ENCODE measurements at regions not wholly inside any gene's neighbourhood (a gene's known extent, or its start where the extent isn't known, plus 50 kb on each side); places are given as distances from the start of the nearest gene placed in this dataset.
"Not testable (repeated sequence)": the region's sequence is repeated elsewhere in the genome, so short reads cannot be mapped to it uniquely, and the experiment has no call there.

DNA sequence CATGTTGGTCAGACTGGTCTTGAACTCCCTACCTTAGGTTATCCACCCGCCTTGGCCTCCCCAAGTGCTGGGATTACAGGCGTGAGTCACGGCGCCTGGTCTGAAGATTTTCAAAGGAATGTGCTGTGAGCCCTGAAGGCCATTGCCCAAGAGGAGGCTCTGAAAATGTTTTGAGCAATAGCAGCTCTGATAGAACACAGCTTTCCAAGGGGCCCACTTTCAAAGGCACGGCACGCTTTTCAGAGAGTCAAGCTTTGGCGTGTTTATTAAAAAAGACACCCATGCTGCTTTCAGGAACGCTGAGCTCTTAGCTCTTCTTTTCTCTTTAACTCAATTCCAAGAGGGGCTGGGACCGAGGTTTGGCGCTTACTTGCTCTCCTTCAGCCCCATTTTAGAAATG is 73.8 kb upstream of the CDON start:
- H3K27me3 Mint-ChIP-seq: peaks cover 77% of the 10 kb centered on the region
- H3K36me3 Mint-ChIP-seq (ENCODE audit: insufficient read depth): no peaks in the 10 kb centered on the region
- no peaks in the 10 kb centered on the region for H3K9me3 Mint-ChIP-seq
- DNase-seq (ENCODE audit: low spot score in 2 of 2) (no peak), ATAC-seq (replicated peaks; ENCODE audit: extremely low read depth, poor library complexity, severe bottlenecking) (no peak)
- no peaks in the 10 kb centered on the region for H3K4me1 Mint-ChIP-seq
- no peak overlapping the region for H3K27ac Mint-ChIP-seq (ENCODE audit: low read depth)
- H3K4me3 Mint-ChIP-seq: no peak overlapping the region

DNA sequence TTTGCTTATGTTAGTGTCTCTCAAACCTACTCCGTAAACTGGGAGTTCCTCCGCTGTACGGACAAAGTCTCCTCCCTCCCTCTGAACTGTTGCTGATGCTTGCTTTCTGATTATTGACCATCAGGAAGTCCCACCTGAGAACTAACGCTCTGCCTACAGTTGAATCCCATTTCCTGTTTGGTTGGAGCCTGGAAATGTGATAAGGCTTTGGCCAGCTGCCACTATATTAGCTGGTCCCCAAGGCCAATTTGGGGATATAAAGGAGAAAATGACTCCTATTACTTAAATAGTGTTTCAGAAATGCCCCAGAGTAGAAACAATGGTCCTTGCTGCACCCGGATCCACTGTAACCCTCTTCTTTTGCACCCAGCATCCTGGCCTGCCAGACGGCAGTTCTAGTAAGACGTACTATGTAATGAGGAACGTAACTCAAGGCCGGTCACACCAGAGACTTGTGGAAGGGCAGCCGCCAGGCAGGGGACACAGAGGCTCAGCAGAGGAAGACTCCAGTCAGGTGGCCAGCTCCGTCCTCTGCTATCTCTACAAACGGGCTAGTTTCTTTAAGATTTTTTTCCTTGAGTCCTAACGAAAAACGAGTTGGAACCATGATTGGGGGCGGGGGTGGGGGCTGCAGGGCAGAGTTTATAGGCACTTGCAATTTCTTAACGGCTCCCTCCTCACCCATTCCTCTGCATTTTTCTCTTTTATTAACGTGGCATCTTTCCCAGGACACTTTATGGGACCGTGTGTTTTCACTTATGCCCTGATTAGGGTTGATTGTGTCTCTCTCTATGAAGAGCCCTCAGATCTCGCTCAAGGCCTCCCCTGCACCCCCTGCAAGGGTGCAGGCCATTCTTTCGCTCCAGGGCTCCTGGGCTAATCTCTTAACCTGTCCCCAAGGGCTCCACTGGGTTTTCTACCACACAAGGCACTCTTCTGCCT is 72.8 kb upstream of the CDON start:
- ATAC-seq (replicated peaks; ENCODE audit: extremely low read depth, poor library complexity, severe bottlenecking) (no peak), DNase-seq (ENCODE audit: low spot score in 2 of 2) (no peak)
- Mint-ChIP-seq H3K36me3 (ENCODE audit: insufficient read depth) (no peaks in the 10 kb centered on the region), H3K27me3 (peaks cover 67% of the 10 kb centered on the region), H3K4me1 (no peaks in the 10 kb centered on the region), H3K4me3 (no peak overlapping the region), H3K9me3 (no peaks in the 10 kb centered on the region), H3K27ac (ENCODE audit: low read depth) (no peak overlapping the region)

DNA sequence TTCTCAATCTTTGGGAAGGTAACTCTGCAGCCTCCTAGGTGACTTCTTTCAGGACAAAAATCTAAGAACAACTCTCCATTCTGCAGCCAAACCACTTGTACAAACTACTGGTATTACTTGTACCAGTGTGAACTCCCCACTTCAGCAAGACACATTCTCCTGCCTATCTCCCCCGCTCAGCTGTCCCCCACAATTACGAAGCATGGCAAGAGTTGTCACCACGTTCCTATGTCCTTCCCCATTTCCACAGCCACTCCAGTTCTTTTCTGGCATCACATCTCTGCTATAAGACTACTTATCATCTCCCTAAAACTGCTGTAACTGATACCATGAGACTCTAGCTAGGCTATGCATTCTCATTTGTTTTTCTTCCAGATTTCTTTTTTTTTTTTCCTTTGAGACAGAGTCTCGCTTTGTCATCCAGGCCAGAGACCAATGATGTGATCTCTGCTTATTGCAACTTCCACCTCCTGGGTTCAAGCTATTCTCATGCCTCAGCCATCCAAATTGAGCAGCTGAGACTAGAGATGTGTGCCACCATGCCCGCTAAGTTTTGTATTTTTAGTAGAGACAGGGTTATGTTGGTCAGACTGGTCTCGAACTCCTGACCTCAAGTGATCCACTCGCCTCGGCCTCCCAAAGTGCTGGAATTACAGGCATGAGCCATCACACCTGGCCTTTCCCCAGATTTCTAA is 71.9 kb upstream of the CDON start:
- Mint-ChIP-seq H3K4me3 (no peak overlapping the region), H3K4me1 (no peaks in the 10 kb centered on the region), H3K27ac (ENCODE audit: low read depth) (no peak overlapping the region), H3K27me3 (peaks cover 58% of the 10 kb centered on the region), H3K36me3 (ENCODE audit: insufficient read depth) (no peaks in the 10 kb centered on the region), H3K9me3 (no peaks in the 10 kb centered on the region)
- DNase-seq (ENCODE audit: low spot score in 2 of 2) (no peak), ATAC-seq (replicated peaks; ENCODE audit: extremely low read depth, poor library complexity, severe bottlenecking) (no peak)

DNA sequence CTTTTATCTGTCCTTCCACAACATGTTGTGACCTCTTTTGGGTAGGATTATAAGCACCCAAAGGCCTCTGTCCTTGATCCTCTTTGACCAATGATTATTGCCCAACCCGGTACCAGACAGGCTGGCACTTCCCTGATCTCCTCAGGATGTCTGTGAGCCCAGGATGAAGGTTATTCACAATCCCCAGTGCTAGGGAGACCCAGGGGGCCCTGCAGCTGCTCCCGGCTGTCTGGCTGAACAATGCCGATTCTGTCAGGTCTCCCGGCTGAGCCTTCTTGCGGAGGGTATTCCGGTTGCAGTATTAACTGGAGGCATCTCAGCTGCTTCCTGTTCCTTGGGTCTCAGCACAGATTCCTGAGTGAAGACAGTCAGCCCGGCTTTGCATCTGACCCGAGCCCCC is 71.2 kb upstream of the CDON start:
- Mint-ChIP-seq H3K4me1 (no peaks in the 10 kb centered on the region), H3K4me3 (no peak overlapping the region), H3K27me3 (peaks cover 51% of the 10 kb centered on the region), H3K9me3 (no peaks in the 10 kb centered on the region), H3K27ac (ENCODE audit: low read depth) (no peak overlapping the region), H3K36me3 (ENCODE audit: insufficient read depth) (no peaks in the 10 kb centered on the region)
- no peak for ATAC-seq (replicated peaks; ENCODE audit: extremely low read depth, poor library complexity, severe bottlenecking)
- DNase-seq (ENCODE audit: low spot score in 2 of 2): no peak

DNA sequence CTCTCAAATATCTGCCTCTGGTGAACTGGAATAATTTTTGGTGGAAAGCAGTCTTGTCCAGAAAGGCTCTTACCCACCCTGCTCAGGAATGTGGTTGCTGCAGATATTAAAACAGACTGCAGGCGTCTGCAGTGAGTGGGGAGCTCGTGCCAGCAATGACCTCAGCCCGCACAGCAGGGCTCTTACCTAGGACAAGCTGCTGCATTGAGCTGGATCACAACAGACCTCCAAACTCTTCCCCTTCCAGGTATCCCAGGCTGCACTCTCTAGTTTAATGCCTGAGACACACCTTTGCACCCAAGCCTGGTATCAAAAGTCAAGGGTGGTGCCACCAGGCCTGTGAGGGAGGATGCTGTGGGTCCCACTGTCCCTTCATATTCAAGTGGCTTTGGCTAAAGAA is 69.7 kb upstream of the CDON start:
- ATAC-seq (replicated peaks; ENCODE audit: extremely low read depth, poor library complexity, severe bottlenecking) (no peak), DNase-seq (ENCODE audit: low spot score in 2 of 2) (no peak)
- H3K27ac Mint-ChIP-seq (ENCODE audit: low read depth): no peak overlapping the region
- no peaks in the 10 kb centered on the region for H3K4me1 Mint-ChIP-seq
- no peak overlapping the region for H3K4me3 Mint-ChIP-seq
- H3K36me3 Mint-ChIP-seq (ENCODE audit: insufficient read depth): no peaks in the 10 kb centered on the region
- H3K27me3 Mint-ChIP-seq: peaks cover 35% of the 10 kb centered on the region
- no peaks in the 10 kb centered on the region for H3K9me3 Mint-ChIP-seq

DNA sequence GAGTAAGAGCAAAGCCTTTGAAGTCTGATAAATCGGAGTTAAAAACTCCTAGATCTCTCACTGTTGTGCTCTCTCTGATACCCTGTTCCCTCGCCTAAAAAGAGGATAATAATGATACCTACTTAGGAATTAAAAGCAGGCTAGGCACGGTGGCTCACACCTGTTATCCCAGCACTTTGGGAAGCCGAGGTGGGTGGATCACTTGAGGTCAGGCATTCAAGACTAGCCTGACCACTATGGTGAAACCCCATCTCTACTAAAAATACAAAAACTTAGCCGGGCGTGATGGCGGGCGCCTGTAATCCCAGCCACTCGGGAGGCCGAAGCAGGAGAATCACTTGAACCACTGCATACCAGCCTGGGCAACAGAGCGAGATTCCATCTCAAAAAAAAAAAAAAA is 68.1 kb upstream of the CDON start:
- H3K27ac Mint-ChIP-seq (ENCODE audit: low read depth); H3K4me1 Mint-ChIP-seq; DNase-seq (ENCODE audit: low spot score in 2 of 2); H3K4me3 Mint-ChIP-seq; H3K36me3 Mint-ChIP-seq (ENCODE audit: insufficient read depth); H3K9me3 Mint-ChIP-seq; ATAC-seq (replicated peaks; ENCODE audit: extremely low read depth, poor library complexity, severe bottlenecking): not testable (repeated sequence)
- peaks cover 26% of the 10 kb centered on the region for H3K27me3 Mint-ChIP-seq

DNA sequence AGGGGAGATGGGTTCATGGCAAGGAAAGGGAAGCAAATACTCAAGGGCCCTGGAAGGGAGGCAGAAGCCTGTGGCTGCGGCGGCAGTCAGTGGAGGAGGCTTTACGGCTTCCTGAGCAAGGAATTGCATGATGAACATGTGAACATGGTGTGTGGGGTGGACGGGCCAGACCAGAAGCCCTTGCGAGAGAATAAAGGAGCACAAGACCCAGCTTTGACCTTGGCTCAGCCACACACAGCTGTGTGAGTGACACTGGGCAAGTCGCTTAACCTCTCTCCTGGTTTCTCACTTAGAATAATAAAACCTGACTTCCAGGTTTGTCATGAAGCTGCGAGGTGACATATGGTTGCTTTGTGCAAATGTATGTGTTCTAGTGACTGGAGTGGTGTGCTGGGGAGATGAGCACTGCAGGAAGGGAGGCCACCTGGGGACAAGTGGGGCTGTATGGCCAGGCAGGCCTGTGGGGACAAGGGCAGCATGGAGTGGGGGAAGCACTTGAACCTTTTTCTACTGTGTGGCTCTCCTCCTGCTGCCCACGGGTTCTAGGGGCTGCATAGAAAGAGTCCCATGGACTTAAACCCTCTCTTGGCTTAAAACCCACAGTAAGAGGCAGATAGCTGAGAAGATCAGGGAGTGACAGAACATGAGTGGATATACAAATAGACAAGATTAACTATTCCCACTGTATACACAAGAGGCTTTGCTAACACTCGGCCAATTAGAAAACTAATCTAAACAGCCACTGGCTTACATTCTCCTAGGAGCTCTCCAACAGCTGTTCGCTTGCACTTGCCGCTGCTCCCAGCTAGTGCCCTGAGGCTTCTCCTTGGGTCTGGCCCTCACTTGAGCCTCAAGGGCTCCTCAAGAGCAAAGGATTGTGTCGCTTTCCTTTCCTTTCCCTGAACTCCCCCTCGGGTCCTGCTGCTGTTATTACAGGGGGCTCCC is 67.3 kb upstream of the CDON start:
- peaks cover 19% of the 10 kb centered on the region for H3K27me3 Mint-ChIP-seq
- no peak overlapping the region for H3K27ac Mint-ChIP-seq (ENCODE audit: low read depth)
- ATAC-seq (replicated peaks; ENCODE audit: extremely low read depth, poor library complexity, severe bottlenecking) (no peak), DNase-seq (ENCODE audit: low spot score in 2 of 2) (no peak)
- no peaks in the 10 kb centered on the region for H3K36me3 Mint-ChIP-seq (ENCODE audit: insufficient read depth)
- no peaks in the 10 kb centered on the region for H3K4me1 Mint-ChIP-seq
- no peak overlapping the region for H3K4me3 Mint-ChIP-seq
- no peaks in the 10 kb centered on the region for H3K9me3 Mint-ChIP-seq

DNA sequence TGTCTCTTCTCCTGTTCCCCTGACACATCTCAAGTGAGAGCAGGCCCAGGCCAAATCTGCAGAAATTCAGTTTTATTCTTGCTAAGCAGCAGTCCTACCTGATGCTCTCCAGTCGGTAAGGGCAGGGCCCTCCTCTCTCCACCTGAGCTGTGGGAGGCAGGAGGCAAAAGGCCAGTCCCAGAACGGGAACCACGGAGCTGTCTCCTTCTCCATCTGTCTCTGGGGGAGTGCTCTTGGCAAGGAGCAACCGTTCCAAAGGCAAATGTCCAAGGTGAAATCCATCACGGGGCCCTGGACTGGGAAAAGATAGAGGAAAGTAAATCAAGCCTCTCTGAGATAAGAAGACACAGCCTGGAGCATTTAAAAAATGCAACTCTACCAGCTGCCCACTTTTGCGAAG is 65.2 kb upstream of the CDON start:
- Mint-ChIP-seq H3K4me1 (no peaks in the 10 kb centered on the region), H3K4me3 (no peak overlapping the region), H3K27me3 (peaks cover 12% of the 10 kb centered on the region), H3K36me3 (ENCODE audit: insufficient read depth) (no peaks in the 10 kb centered on the region), H3K27ac (ENCODE audit: low read depth) (no peak overlapping the region), H3K9me3 (no peaks in the 10 kb centered on the region)
- DNase-seq (ENCODE audit: low spot score in 2 of 2) (no peak), ATAC-seq (replicated peaks; ENCODE audit: extremely low read depth, poor library complexity, severe bottlenecking) (no peak)

DNA sequence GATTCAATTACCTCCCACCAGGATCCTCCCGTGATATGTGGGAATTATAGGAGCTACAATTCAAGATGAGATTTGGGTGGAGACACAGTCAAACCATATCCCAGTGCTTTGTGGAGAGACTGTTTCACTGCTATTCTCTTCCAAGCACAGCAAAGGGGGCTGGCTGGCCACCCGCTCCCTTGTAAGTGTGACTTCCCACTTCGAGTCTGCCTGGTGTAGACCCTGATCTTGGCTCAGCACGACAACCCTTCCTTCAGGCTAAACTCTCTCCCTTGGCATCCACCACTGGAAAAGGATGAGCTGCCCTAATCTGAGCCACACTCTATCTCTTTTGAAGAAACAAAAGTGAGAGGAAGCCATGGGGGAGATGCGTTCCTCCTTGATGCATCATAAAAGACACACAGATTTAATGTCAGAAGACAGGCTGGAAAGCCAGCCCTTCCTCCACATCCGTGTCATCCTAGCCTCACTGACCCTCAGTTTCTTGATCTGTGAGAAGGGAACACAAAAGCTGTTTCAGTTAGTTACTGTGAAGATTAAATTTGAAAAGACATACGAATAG is 64.7 kb upstream of the CDON start:
- Mint-ChIP-seq H3K4me3 (no peak overlapping the region), H3K9me3 (no peaks in the 10 kb centered on the region), H3K36me3 (ENCODE audit: insufficient read depth) (no peaks in the 10 kb centered on the region), H3K4me1 (no peaks in the 10 kb centered on the region), H3K27ac (ENCODE audit: low read depth) (no peak overlapping the region), H3K27me3 (peaks cover 9% of the 10 kb centered on the region)
- ATAC-seq (replicated peaks; ENCODE audit: extremely low read depth, poor library complexity, severe bottlenecking) (no peak), DNase-seq (ENCODE audit: low spot score in 2 of 2) (no peak)

DNA sequence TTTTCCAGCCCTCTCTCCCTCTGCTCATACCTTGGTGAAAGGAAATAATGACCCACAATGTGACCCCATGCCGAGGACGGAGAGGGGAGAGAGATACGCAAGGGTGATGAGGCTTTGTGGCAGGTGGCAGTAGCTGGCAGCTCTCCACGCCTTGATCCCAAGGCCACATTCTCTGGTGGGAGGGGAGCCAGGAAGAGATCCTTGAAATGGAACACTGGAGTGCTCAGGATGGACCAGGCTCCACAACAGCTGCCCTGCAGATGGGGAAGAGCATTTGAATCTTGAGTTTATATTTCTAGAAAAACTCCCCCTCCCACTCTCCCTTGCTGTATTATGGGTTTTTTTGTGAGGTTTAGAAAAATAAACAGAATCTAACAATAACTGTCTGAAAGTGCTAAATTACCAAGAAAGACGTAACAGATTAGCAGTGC is 61.6 kb upstream of the CDON start:
- Mint-ChIP-seq H3K4me3 (no peak overlapping the region), H3K36me3 (ENCODE audit: insufficient read depth) (no peaks in the 10 kb centered on the region), H3K27ac (ENCODE audit: low read depth) (no peak overlapping the region), H3K4me1 (no peaks in the 10 kb centered on the region), H3K27me3 (peaks cover 23% of the 10 kb centered on the region), H3K9me3 (no peaks in the 10 kb centered on the region)
- ATAC-seq (replicated peaks; ENCODE audit: extremely low read depth, poor library complexity, severe bottlenecking): no peak
- DNase-seq (ENCODE audit: low spot score in 2 of 2): no peak

DNA sequence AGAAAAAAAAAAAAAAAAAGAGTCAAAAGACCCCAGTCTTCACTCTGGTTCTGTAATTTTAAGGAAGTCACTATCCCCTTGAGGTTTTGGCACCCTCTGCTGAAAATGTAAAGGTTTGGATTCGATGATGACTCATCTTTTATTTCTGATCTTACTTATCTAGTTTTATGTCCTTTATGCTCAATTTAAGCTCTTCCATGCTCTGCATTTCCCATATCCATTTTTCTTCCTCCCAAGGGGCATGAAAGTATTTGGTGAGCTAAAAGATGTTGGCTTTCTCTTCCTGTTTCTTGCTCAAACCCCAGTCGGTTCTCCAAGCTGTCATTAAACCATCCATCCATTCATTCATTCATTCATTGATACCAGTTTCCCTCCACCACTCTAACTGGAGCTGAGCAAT is 61.0 kb upstream of the CDON start:
- peaks cover 23% of the 10 kb centered on the region for H3K27me3 Mint-ChIP-seq
- no peaks in the 10 kb centered on the region for H3K4me1 Mint-ChIP-seq
- H3K4me3 Mint-ChIP-seq: no peak overlapping the region
- ATAC-seq (replicated peaks; ENCODE audit: extremely low read depth, poor library complexity, severe bottlenecking): no peak
- no peaks in the 10 kb centered on the region for H3K36me3 Mint-ChIP-seq (ENCODE audit: insufficient read depth)
- DNase-seq (ENCODE audit: low spot score in 2 of 2): no peak
- H3K9me3 Mint-ChIP-seq: no peaks in the 10 kb centered on the region
- no peak overlapping the region for H3K27ac Mint-ChIP-seq (ENCODE audit: low read depth)

DNA sequence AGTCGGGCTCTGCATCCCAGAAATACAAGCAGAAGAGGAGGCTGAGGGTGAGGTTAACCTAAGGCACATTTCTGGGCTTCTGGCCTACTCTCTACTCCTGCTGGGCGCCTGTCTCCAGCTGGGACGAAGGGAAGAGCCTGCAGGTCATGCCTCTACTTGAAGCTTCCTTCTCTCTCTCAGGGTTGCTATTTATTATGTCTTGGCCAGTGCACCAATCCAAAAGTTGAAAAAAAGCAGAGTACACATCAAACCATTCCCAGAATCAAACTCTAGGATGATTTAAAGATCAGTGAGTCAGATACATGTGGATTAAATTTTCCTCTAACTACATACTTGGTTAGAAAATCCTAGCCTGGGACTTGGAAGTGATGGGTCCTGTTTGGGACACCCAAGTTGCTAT is 60.2 kb upstream of the CDON start:
- ATAC-seq (replicated peaks; ENCODE audit: extremely low read depth, poor library complexity, severe bottlenecking) (no peak), DNase-seq (ENCODE audit: low spot score in 2 of 2) (no peak)
- Mint-ChIP-seq H3K4me3 (no peak overlapping the region), H3K27ac (ENCODE audit: low read depth) (no peak overlapping the region), H3K27me3 (peaks cover 23% of the 10 kb centered on the region), H3K4me1 (no peaks in the 10 kb centered on the region), H3K9me3 (no peaks in the 10 kb centered on the region), H3K36me3 (ENCODE audit: insufficient read depth) (no peaks in the 10 kb centered on the region)

Measured in central memory CD8-positive, alpha-beta T cell (primary cell).